ENCODE measurements at regions not wholly inside any gene's neighbourhood (a gene's known extent, or its start where the extent isn't known, plus 50 kb on each side); places are given as distances from the start of the nearest gene placed in this dataset.
"Not testable (repeated sequence)": the region's sequence is repeated elsewhere in the genome, so short reads cannot be mapped to it uniquely, and the experiment has no call there.

- Histone ChIP-seq H3K36me3 (ENCODE audit: control insufficient read depth, insufficient read depth, low read length) (no peaks in the 10 kb centered on the region), H3K9me3 (ENCODE audit: control insufficient read depth, low read length) (no peaks in the 10 kb centered on the region), H3K27ac (ENCODE audit: low read depth, low read length, severe bottlenecking) (no peak overlapping the region), H3K4me1 (ENCODE audit: control insufficient read depth, insufficient read depth, low read length, poor library complexity, severe bottlenecking) (no peaks in the 10 kb centered on the region), H3K4me3 (ENCODE audit: extremely low read depth, insufficient read depth, low read length, poor library complexity, severe bottlenecking) (no peak overlapping the region)
- 86 to 95% methylated on average over 3 to 4 of the region's 4 CpGs for WGBS, 2 experiments (ENCODE audit: insufficient coverage in 2 of 2)
These were observed 383.2 kb downstream of the AEBP2 start for GRCh38 chr12:19822476-19822875.

GRCh38 chr12:19823326-19823725, 384.0 kb downstream of the AEBP2 start:
- H3K4me1 ChIP-seq (ENCODE audit: control insufficient read depth, insufficient read depth, low read length, poor library complexity, severe bottlenecking); H3K27ac ChIP-seq (ENCODE audit: low read depth, low read length, severe bottlenecking); H3K36me3 ChIP-seq (ENCODE audit: control insufficient read depth, insufficient read depth, low read length); H3K9me3 ChIP-seq (ENCODE audit: control insufficient read depth, low read length); H3K4me3 ChIP-seq (ENCODE audit: extremely low read depth, insufficient read depth, low read length, poor library complexity, severe bottlenecking): not testable (repeated sequence)
- 68 to 76% methylated on average over 5 to 6 of the region's 6 CpGs for WGBS, 2 experiments (ENCODE audit: insufficient coverage in 2 of 2)

GRCh38 chr12:19826980-19827550, 387.8 kb downstream of the AEBP2 start:
- Histone ChIP-seq H3K9me3 (ENCODE audit: control insufficient read depth, low read length) (no peaks in the 10 kb centered on the region), H3K4me1 (ENCODE audit: control insufficient read depth, insufficient read depth, low read length, poor library complexity, severe bottlenecking) (no peaks in the 10 kb centered on the region)
- WGBS, 2 experiments (ENCODE audit: insufficient coverage in 2 of 2) = 87 to 94% methylated on average over 7 to 11 of the region's 13 CpGs

GRCh38 chr12:19829100-19829853, 390.0 kb downstream of the AEBP2 start:
- H3K4me1 ChIP-seq (ENCODE audit: control insufficient read depth, insufficient read depth, low read length, poor library complexity, severe bottlenecking) = no peaks in the 10 kb centered on the region
- WGBS, 2 experiments (ENCODE audit: insufficient coverage in 2 of 2) = 88 to 93% methylated on average over 2 to 3 of the region's 4 CpGs
- H3K27ac ChIP-seq (ENCODE audit: low read depth, low read length, severe bottlenecking) = no peak overlapping the region
- no peak overlapping the region for H3K4me3 ChIP-seq (ENCODE audit: extremely low read depth, insufficient read depth, low read length, poor library complexity, severe bottlenecking)
- no peaks in the 10 kb centered on the region for H3K9me3 ChIP-seq (ENCODE audit: control insufficient read depth, low read length)
- no peaks in the 10 kb centered on the region for H3K36me3 ChIP-seq (ENCODE audit: control insufficient read depth, insufficient read depth, low read length)

More at GRCh38 chr12:19826980-19827550, 387.8 kb downstream of the AEBP2 start:
- Histone ChIP-seq H3K4me3 (ENCODE audit: extremely low read depth, insufficient read depth, low read length, poor library complexity, severe bottlenecking) (no peak overlapping the region), H3K36me3 (ENCODE audit: control insufficient read depth, insufficient read depth, low read length) (no peaks in the 10 kb centered on the region), H3K27ac (ENCODE audit: low read depth, low read length, severe bottlenecking) (no peak overlapping the region)

- Histone ChIP-seq H3K9me3 (ENCODE audit: control insufficient read depth, low read length) (no peaks in the 10 kb centered on the region), H3K36me3 (ENCODE audit: control insufficient read depth, insufficient read depth, low read length) (no peaks in the 10 kb centered on the region), H3K27ac (ENCODE audit: low read depth, low read length, severe bottlenecking) (no peak overlapping the region), H3K4me3 (ENCODE audit: extremely low read depth, insufficient read depth, low read length, poor library complexity, severe bottlenecking) (no peak overlapping the region), H3K4me1 (ENCODE audit: control insufficient read depth, insufficient read depth, low read length, poor library complexity, severe bottlenecking) (no peaks in the 10 kb centered on the region)
- WGBS, 2 experiments (ENCODE audit: insufficient coverage in 2 of 2) = 90% methylated on average over 2 of the region's 2 CpGs; no CpG with 5 or more reads in 1 of the 2 experiments
These were observed 391.2 kb downstream of the AEBP2 start for GRCh38 chr12:19830446-19830845.

GRCh38 chr12:19833775-19834501, 394.6 kb downstream of the AEBP2 start:
- H3K27ac ChIP-seq (ENCODE audit: low read depth, low read length, severe bottlenecking) = no peak overlapping the region
- no peaks in the 10 kb centered on the region for H3K9me3 ChIP-seq (ENCODE audit: control insufficient read depth, low read length)

GRCh38 chr12:19834592-19834991, 395.3 kb downstream of the AEBP2 start:
- no peaks in the 10 kb centered on the region for H3K36me3 ChIP-seq (ENCODE audit: control insufficient read depth, insufficient read depth, low read length)
- no peak overlapping the region for H3K27ac ChIP-seq (ENCODE audit: low read depth, low read length, severe bottlenecking)
- H3K9me3 ChIP-seq (ENCODE audit: control insufficient read depth, low read length) = no peaks in the 10 kb centered on the region
- no peak overlapping the region for H3K4me3 ChIP-seq (ENCODE audit: extremely low read depth, insufficient read depth, low read length, poor library complexity, severe bottlenecking)
- no peaks in the 10 kb centered on the region for H3K4me1 ChIP-seq (ENCODE audit: control insufficient read depth, insufficient read depth, low read length, poor library complexity, severe bottlenecking)

More at GRCh38 chr12:19833775-19834501, 394.6 kb downstream of the AEBP2 start:
- Histone ChIP-seq H3K4me3 (ENCODE audit: extremely low read depth, insufficient read depth, low read length, poor library complexity, severe bottlenecking) (no peak overlapping the region), H3K4me1 (ENCODE audit: control insufficient read depth, insufficient read depth, low read length, poor library complexity, severe bottlenecking) (no peaks in the 10 kb centered on the region), H3K36me3 (ENCODE audit: control insufficient read depth, insufficient read depth, low read length) (no peaks in the 10 kb centered on the region)
- WGBS, 2 experiments (ENCODE audit: insufficient coverage in 2 of 2) = 100% methylated on average over 1 of the region's 2 CpGs

- Histone ChIP-seq H3K4me3 (ENCODE audit: extremely low read depth, insufficient read depth, low read length, poor library complexity, severe bottlenecking) (no peak overlapping the region), H3K4me1 (ENCODE audit: control insufficient read depth, insufficient read depth, low read length, poor library complexity, severe bottlenecking) (no peaks in the 10 kb centered on the region), H3K27ac (ENCODE audit: low read depth, low read length, severe bottlenecking) (no peak overlapping the region), H3K36me3 (ENCODE audit: control insufficient read depth, insufficient read depth, low read length) (no peaks in the 10 kb centered on the region), H3K9me3 (ENCODE audit: control insufficient read depth, low read length) (no peaks in the 10 kb centered on the region)
- 97 to 98% methylated on average over 11 to 14 of the region's 14 CpGs for WGBS, 2 experiments (ENCODE audit: insufficient coverage in 2 of 2)
These were observed 396.8 kb downstream of the AEBP2 start for GRCh38 chr12:19836056-19836455.

- H3K4me3 ChIP-seq (ENCODE audit: extremely low read depth, insufficient read depth, low read length, poor library complexity, severe bottlenecking) = no peak overlapping the region
- no peaks in the 10 kb centered on the region for H3K4me1 ChIP-seq (ENCODE audit: control insufficient read depth, insufficient read depth, low read length, poor library complexity, severe bottlenecking)
- 92 to 93% methylated on average over 4 to 8 of the region's 9 CpGs for WGBS, 2 experiments (ENCODE audit: insufficient coverage in 2 of 2)
- no peaks in the 10 kb centered on the region for H3K9me3 ChIP-seq (ENCODE audit: control insufficient read depth, low read length)
- H3K36me3 ChIP-seq (ENCODE audit: control insufficient read depth, insufficient read depth, low read length) = no peaks in the 10 kb centered on the region
- H3K27ac ChIP-seq (ENCODE audit: low read depth, low read length, severe bottlenecking) = no peak overlapping the region
These were observed 397.2 kb downstream of the AEBP2 start for GRCh38 chr12:19836456-19836855.

GRCh38 chr12:19837543-19837942, 398.3 kb downstream of the AEBP2 start:
- Histone ChIP-seq H3K27ac (ENCODE audit: low read depth, low read length, severe bottlenecking) (no peak overlapping the region), H3K9me3 (ENCODE audit: control insufficient read depth, low read length) (no peaks in the 10 kb centered on the region), H3K4me3 (ENCODE audit: extremely low read depth, insufficient read depth, low read length, poor library complexity, severe bottlenecking) (no peak overlapping the region), H3K4me1 (ENCODE audit: control insufficient read depth, insufficient read depth, low read length, poor library complexity, severe bottlenecking) (no peaks in the 10 kb centered on the region), H3K36me3 (ENCODE audit: control insufficient read depth, insufficient read depth, low read length) (no peaks in the 10 kb centered on the region)
- 78 to 86% methylated on average over 3 of the region's 3 CpGs for WGBS, 2 experiments (ENCODE audit: insufficient coverage in 2 of 2)

GRCh38 chr12:19841451-19841850, 402.2 kb downstream of the AEBP2 start:
- Histone ChIP-seq H3K36me3 (ENCODE audit: control insufficient read depth, insufficient read depth, low read length) (no peaks in the 10 kb centered on the region), H3K4me3 (ENCODE audit: extremely low read depth, insufficient read depth, low read length, poor library complexity, severe bottlenecking) (no peak overlapping the region), H3K9me3 (ENCODE audit: control insufficient read depth, low read length) (no peaks in the 10 kb centered on the region), H3K4me1 (ENCODE audit: control insufficient read depth, insufficient read depth, low read length, poor library complexity, severe bottlenecking) (no peaks in the 10 kb centered on the region), H3K27ac (ENCODE audit: low read depth, low read length, severe bottlenecking) (no peak overlapping the region)
